ENCODE measurements at regions not wholly inside any gene's neighbourhood (a gene's known extent, or its start where the extent isn't known, plus 50 kb on each side); places are given as distances from the start of the nearest gene placed in this dataset.

DNA sequence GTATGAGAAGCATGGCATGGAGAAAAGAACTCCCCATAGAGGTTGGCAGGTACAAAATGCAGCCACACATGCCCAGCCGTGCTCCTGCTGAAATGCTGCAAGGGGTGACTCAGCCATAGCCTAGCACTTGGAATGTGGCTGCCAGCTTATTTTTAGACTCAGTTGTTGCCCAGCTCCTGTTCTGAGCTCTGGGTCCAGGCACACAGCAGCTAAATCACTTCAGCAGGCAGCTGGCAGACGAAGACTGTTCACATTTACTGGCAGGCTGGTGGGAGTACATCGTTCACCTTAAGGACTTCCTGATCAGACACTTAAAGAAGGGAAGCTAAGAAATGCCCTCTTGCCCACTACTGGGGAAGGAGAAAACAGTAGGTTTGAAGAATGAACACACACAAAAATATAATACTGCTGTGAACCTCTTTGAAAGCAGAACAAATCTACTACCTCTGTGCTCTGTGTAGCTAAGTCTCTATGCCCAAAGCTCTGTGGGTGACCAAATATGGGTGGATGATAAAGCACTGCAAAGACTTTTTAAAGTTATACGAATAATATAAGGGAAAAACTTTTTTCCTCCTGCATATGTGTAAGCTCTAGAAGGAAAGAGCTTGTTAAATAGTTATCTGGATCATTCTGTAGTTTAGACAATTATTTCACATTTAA lies 146.1 kb downstream of the LNPK start:
- Histone ChIP-seq H4K20me1 (ENCODE audit: insufficient read depth, low read length) (no peaks in the 10 kb centered on the region), H3K9me2 (ENCODE audit: low read depth, low read length) (no peaks in the 10 kb centered on the region), H3K27ac (ENCODE audit: low read depth, low read length, poor library complexity, severe bottlenecking) (no peak overlapping the region), H3K79me2 (ENCODE audit: insufficient read depth, low read length) (no peaks in the 10 kb centered on the region), H3K27me3 (ENCODE audit: insufficient read depth, low read length) (no peaks in the 10 kb centered on the region), H3K9ac (ENCODE audit: low read length) (no peak overlapping the region), H2AFZ (ENCODE audit: low read length) (no peak overlapping the region), H3K4me2 (ENCODE audit: low read length) (no peak overlapping the region), H3F3A (ENCODE audit: insufficient read depth, low read length) (no peaks in the 10 kb centered on the region), H3K36me3 (ENCODE audit: insufficient read depth, low read length) (no peaks in the 10 kb centered on the region), H3K9me3 (ENCODE audit: low read length) (no peaks in the 10 kb centered on the region), H3K4me1 (ENCODE audit: insufficient read depth, low read length, severe bottlenecking) (no peaks in the 10 kb centered on the region), H3K4me3 (ENCODE audit: low read depth, low read length, poor library complexity, severe bottlenecking) (no peak overlapping the region)
- TF ChIP-seq CTCF (IDR thresholded peaks at IDR 0.05; ENCODE audit: low read length) (no peak), EZH2 (IDR thresholded peaks at IDR 0.05; ENCODE audit: borderline replicate concordance, low read length) (no peak)

DNA sequence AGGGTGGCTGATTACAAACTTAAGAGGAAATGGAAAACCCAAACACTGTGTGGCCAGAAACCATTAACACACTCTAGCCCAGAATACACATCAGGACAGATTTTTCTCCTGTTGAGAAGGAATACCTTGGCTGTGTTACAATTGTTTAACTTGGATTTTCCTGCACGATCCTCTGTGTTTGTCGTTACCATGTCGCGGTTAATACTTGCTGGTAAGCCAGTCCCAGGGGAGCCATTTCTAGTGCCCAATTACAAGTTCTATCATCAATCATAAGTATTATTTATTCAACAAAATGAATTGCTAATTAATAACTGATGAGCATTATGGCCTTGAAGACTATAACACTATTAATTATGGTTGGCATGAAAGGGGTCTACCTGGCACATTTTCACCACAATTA lies 146.8 kb downstream of the LNPK start:
- Histone ChIP-seq H4K20me1 (ENCODE audit: insufficient read depth, low read length) (no peaks in the 10 kb centered on the region), H3K27me3 (ENCODE audit: insufficient read depth, low read length) (no peaks in the 10 kb centered on the region), H3K4me1 (ENCODE audit: insufficient read depth, low read length, severe bottlenecking) (no peaks in the 10 kb centered on the region), H3K9me3 (ENCODE audit: low read length) (no peaks in the 10 kb centered on the region), H3K9ac (ENCODE audit: low read length) (no peak overlapping the region), H3K36me3 (ENCODE audit: insufficient read depth, low read length) (no peaks in the 10 kb centered on the region), H3K79me2 (ENCODE audit: insufficient read depth, low read length) (no peaks in the 10 kb centered on the region), H3K27ac (ENCODE audit: low read depth, low read length, poor library complexity, severe bottlenecking) (no peak overlapping the region), H3F3A (ENCODE audit: insufficient read depth, low read length) (no peaks in the 10 kb centered on the region), H3K4me2 (ENCODE audit: low read length) (no peak overlapping the region), H2AFZ (ENCODE audit: low read length) (no peak overlapping the region), H3K9me2 (ENCODE audit: low read depth, low read length) (no peaks in the 10 kb centered on the region), H3K4me3 (ENCODE audit: low read depth, low read length, poor library complexity, severe bottlenecking) (no peak overlapping the region)
- TF ChIP-seq EZH2 (IDR thresholded peaks at IDR 0.05; ENCODE audit: borderline replicate concordance, low read length) (no peak), CTCF (IDR thresholded peaks at IDR 0.05; ENCODE audit: low read length) (no peak)

- Histone ChIP-seq H3F3A (ENCODE audit: insufficient read depth, low read length) (no peaks in the 10 kb centered on the region), H3K27ac (ENCODE audit: low read depth, low read length, poor library complexity, severe bottlenecking) (no peak overlapping the region), H3K4me3 (ENCODE audit: low read depth, low read length, poor library complexity, severe bottlenecking) (no peak overlapping the region), H3K4me1 (ENCODE audit: insufficient read depth, low read length, severe bottlenecking) (no peaks in the 10 kb centered on the region), H3K27me3 (ENCODE audit: insufficient read depth, low read length) (no peaks in the 10 kb centered on the region), H3K9me2 (ENCODE audit: low read depth, low read length) (no peaks in the 10 kb centered on the region), H3K9me3 (ENCODE audit: low read length) (no peaks in the 10 kb centered on the region), H3K79me2 (ENCODE audit: insufficient read depth, low read length) (no peaks in the 10 kb centered on the region), H3K9ac (ENCODE audit: low read length) (no peak overlapping the region), H2AFZ (ENCODE audit: low read length) (no peak overlapping the region), H3K4me2 (ENCODE audit: low read length) (no peak overlapping the region), H4K20me1 (ENCODE audit: insufficient read depth, low read length) (no peaks in the 10 kb centered on the region), H3K36me3 (ENCODE audit: insufficient read depth, low read length) (no peaks in the 10 kb centered on the region)
- TF ChIP-seq CTCF (IDR thresholded peaks at IDR 0.05; ENCODE audit: low read length): no peak
- no peak for TF ChIP-seq EZH2 (IDR thresholded peaks at IDR 0.05; ENCODE audit: borderline replicate concordance, low read length)
These were observed 147.4 kb downstream of the LNPK start for GRCh38 chr2:175854665-175855064.
